PC-3 (cell line): ENCODE measurements at regions not wholly inside any gene's neighbourhood (a gene's known extent, or its start where the extent isn't known, plus 50 kb on each side); places are given as distances from the start of the nearest gene placed in this dataset.

Experiments
- ATAC-seq: fragments of 200-7000 bp; cut with Tn5 transposase; 2 replicates; pipeline ENCODE4 v1.9.1; 2020; ENCODE audit warnings: mild to moderate bottlenecking, moderate library complexity
- BruUV-seq: library from RNA; stranded (reverse); fragments of 400-500 nt; replicated peaks from 2 replicates; lab custom pipeline; 2021; lab: Mats Ljungman, UMichigan
- CTCF ChIA-PET: fragments of 300-600 bp; sonication (Branson Sonifier 250); formaldehyde crosslinking; loops from one replicate; lab custom pipeline; 2022; ENCODE audit warnings: antibody characterized with exemption; lab: Charles Lee
- POLR2A ChIA-PET: fragments of 300-600 bp; sonication (Branson Sonifier 250); formaldehyde crosslinking; loops from one replicate; lab custom pipeline; 2022; ENCODE audit warnings: antibody characterized with exemption; ENCODE audit not compliant: unreplicated experiment; lab: Charles Lee
- DNase-seq: peaks from one replicate; pipeline ENCODE4 v3.0.0-alpha.2; 2015
- H2AFZ ChIP-seq: fragments of 300-600 bp; sonication (generic); 2 replicates; pipeline ENCODE4 v1.6.0; 2016; ENCODE audit warnings: antibody characterized with exemption, low read length
- H3F3A ChIP-seq: fragments of 300-600 bp; sonication (generic); one replicate; pipeline ENCODE4 v1.6.0; 2017; ENCODE audit warnings: antibody characterized with exemption, low read length, control low read depth, mild to moderate bottlenecking; ENCODE audit not compliant: unreplicated experiment
- H3K27ac ChIP-seq: fragments of 300-600 bp; sonication (generic); 2 replicates; pipeline ENCODE4 v1.5.1; 2016; ENCODE audit warnings: mild to moderate bottlenecking, low read length
- H3K27me3 ChIP-seq: fragments of 300-600 bp; sonication (generic); 2 replicates; pipeline ENCODE4 v1.6.1; 2016; ENCODE audit warnings: low read length, mixed read lengths
- H3K36me3 ChIP-seq: fragments of 300-600 bp; sonication (generic); 2 replicates; pipeline ENCODE4 v1.6.1; 2016; ENCODE audit warnings: low read depth, mixed run types, low read length, mixed read lengths
- H3K4me1 ChIP-seq: fragments of 300-600 bp; sonication (generic); 2 replicates; pipeline ENCODE4 v1.5.1; 2016; ENCODE audit warnings: low read length; ENCODE audit not compliant: insufficient read depth
- H3K4me2 ChIP-seq: fragments of 300-600 bp; sonication (generic); 2 replicates; pipeline ENCODE4 v1.6.0; 2016; ENCODE audit warnings: low read length
- H3K4me3 ChIP-seq: fragments of 300-600 bp; sonication (generic); 2 replicates; pipeline ENCODE4 v1.5.1; 2016; ENCODE audit warnings: mild to moderate bottlenecking, low read length, mixed read lengths
- H3K79me2 ChIP-seq: fragments of 300-600 bp; sonication (generic); 2 replicates; pipeline ENCODE4 v1.6.1; 2017; ENCODE audit warnings: low read length, mixed read lengths
- H3K9ac ChIP-seq: fragments of 300-600 bp; sonication (generic); 2 replicates; pipeline ENCODE4 v1.6.0; 2016; ENCODE audit warnings: mild to moderate bottlenecking, low read length
- H3K9me2 ChIP-seq: fragments of 300-600 bp; sonication (generic); replicated peaks from 2 replicates; pipeline ENCODE4 v1.6.1; 2016; ENCODE audit warnings: mixed run types, low read length, mixed read lengths
- H3K9me3 ChIP-seq: fragments of 300-600 bp; sonication (generic); 2 replicates; pipeline ENCODE4 v1.6.1; 2016; ENCODE audit warnings: low read length, mixed read lengths
- H4K20me1 ChIP-seq: fragments of 300-600 bp; sonication (generic); 2 replicates; pipeline ENCODE4 v1.6.1; 2016; ENCODE audit warnings: low read length, mixed read lengths
- CTCF ChIP-seq: fragments of 300-600 bp; sonication (generic); conservative IDR thresholded peaks from 2 replicates; pipeline ENCODE4 v1.5.1; 2017; ENCODE audit warnings: antibody characterized with exemption, low read depth, mild to moderate bottlenecking, low read length
- EZH2 ChIP-seq: fragments of 300-600 bp; sonication (generic); IDR thresholded peaks from one replicate; pipeline ENCODE4 v1.6.1; 2017; ENCODE audit warnings: antibody characterized with exemption, mild to moderate bottlenecking, low read length; ENCODE audit not compliant: unreplicated experiment
- EZH2phosphoT487 ChIP-seq: fragments of 300-600 bp; sonication (generic); IDR thresholded peaks from 2 replicates; pipeline ENCODE4 v1.6.1; 2018; ENCODE audit warnings: mild to moderate bottlenecking, antibody characterized with exemption, low read length, borderline replicate concordance
- intact Hi-C: fragments of 100-400 bp; cut with micrococcal nuclease; formaldehyde crosslinking; loops from 2 replicates; pipeline ENCODE4 v1.9.0; 2023

GRCh38 chrX:116339407-116339806 is 97.0 kb upstream of the SLC6A14 start:
- no peaks in the 10 kb centered on the region for H3K4me1 ChIP-seq
- no TSS peak for BruUV-seq
- no peak for DNase-seq
- POLR2A ChIA-PET: no interaction called here
- no peaks in the 10 kb centered on the region for H3K9me3 ChIP-seq
- no peaks in the 10 kb centered on the region for H3K27me3 ChIP-seq
- no peak overlapping the region for H3K9ac ChIP-seq
- CTCF ChIA-PET: no interaction called here
- no peak for TF ChIP-seq EZH2phosphoT487
- no peak for TF ChIP-seq CTCF
- TF ChIP-seq EZH2: no peak
- H3K4me3 ChIP-seq: no peak overlapping the region
- H4K20me1 ChIP-seq: no peaks in the 10 kb centered on the region
- no peaks in the 10 kb centered on the region for H3K36me3 ChIP-seq
- H3F3A ChIP-seq: no peaks in the 10 kb centered on the region
- no peak overlapping the region for H3K27ac ChIP-seq
- H2AFZ ChIP-seq: no peak overlapping the region
- H3K9me2 ChIP-seq: no peaks in the 10 kb centered on the region
- no peak for ATAC-seq
- H3K79me2 ChIP-seq: no peaks in the 10 kb centered on the region
- intact Hi-C loops: no loop called here
- H3K4me2 ChIP-seq: no peak overlapping the region

- H3K79me2 ChIP-seq: no peaks in the 10 kb centered on the region
- ChIA-PET CTCF (no interaction called here), POLR2A (no interaction called here)
- no peak overlapping the region for H3K9ac ChIP-seq
- H3K4me3 ChIP-seq: no peak overlapping the region
- H4K20me1 ChIP-seq: no peaks in the 10 kb centered on the region
- no peaks in the 10 kb centered on the region for H3K4me1 ChIP-seq
- no peaks in the 10 kb centered on the region for H3K9me3 ChIP-seq
- ATAC-seq (no peak), DNase-seq (no peak)
- H2AFZ ChIP-seq: no peak overlapping the region
- no peaks in the 10 kb centered on the region for H3K9me2 ChIP-seq
- H3F3A ChIP-seq: no peaks in the 10 kb centered on the region
- H3K27ac ChIP-seq: no peak overlapping the region
- H3K36me3 ChIP-seq: no peaks in the 10 kb centered on the region
- TF ChIP-seq EZH2 (no peak), CTCF (no peak), EZH2phosphoT487 (no peak)
- no peaks in the 10 kb centered on the region for H3K27me3 ChIP-seq
- intact Hi-C loops: no loop called here
- BruUV-seq: no TSS peak
- H3K4me2 ChIP-seq: no peak overlapping the region
These were observed 93.5 kb upstream of the SLC6A14 start for GRCh38 chrX:116342903-116343302.

- CTCF ChIA-PET: no interaction called here
- ATAC-seq: no peak
- H3K36me3 ChIP-seq: no peaks in the 10 kb centered on the region
- no peaks in the 10 kb centered on the region for H3F3A ChIP-seq
- no peak for TF ChIP-seq EZH2
- no peak for TF ChIP-seq CTCF
- no peak overlapping the region for H3K9ac ChIP-seq
- DNase-seq: no peak
- H3K27ac ChIP-seq: no peak overlapping the region
- no peak overlapping the region for H3K4me3 ChIP-seq
- H3K4me2 ChIP-seq: no peak overlapping the region
- no peaks in the 10 kb centered on the region for H3K27me3 ChIP-seq
- POLR2A ChIA-PET: no interaction called here
- H2AFZ ChIP-seq: no peak overlapping the region
- no peaks in the 10 kb centered on the region for H3K9me3 ChIP-seq
- no TSS peak for BruUV-seq
- no peaks in the 10 kb centered on the region for H4K20me1 ChIP-seq
- intact Hi-C loops: no loop called here
- H3K9me2 ChIP-seq: no peaks in the 10 kb centered on the region
- H3K4me1 ChIP-seq: no peaks in the 10 kb centered on the region
- no peaks in the 10 kb centered on the region for H3K79me2 ChIP-seq
These were observed 90.4 kb upstream of the SLC6A14 start for GRCh38 chrX:116345958-116346357.
